ENCODE measurements at regions not wholly inside any gene's neighbourhood (a gene's known extent, or its start where the extent isn't known, plus 50 kb on each side); places are given as distances from the start of the nearest gene placed in this dataset.

- TF ChIP-seq EZH2 (IDR thresholded peaks at IDR 0.05; ENCODE audit: low read length) (no peak), CTCF (optimal IDR thresholded peaks at IDR 0.05 in 1 of 3, IDR thresholded peaks at IDR 0.05 in 1 of 3, conservative IDR thresholded peaks at IDR 0.05 in 1 of 3; ENCODE audit: extremely low read depth in 1 of 3, insufficient read depth in 2 of 3, low read length in 3 of 3) (no peak)
- no peaks in the 10 kb centered on the region for H3K36me3 ChIP-seq (ENCODE audit: control insufficient read depth in 2 of 2, extremely low read depth in 1 of 2, insufficient read depth in 2 of 2, low read length in 2 of 2)
- no peaks in the 10 kb centered on the region for H3K9me3 ChIP-seq (ENCODE audit: control insufficient read depth, low read depth, low read length)
- H3K27ac ChIP-seq (ENCODE audit: control insufficient read depth, insufficient read depth, low read length) = no peak overlapping the region
- H3K4me2 ChIP-seq (ENCODE audit: control insufficient read depth, extremely low read depth, insufficient read depth, low read depth, low read length) = no peak overlapping the region
- H3K27me3 ChIP-seq (ENCODE audit: control insufficient read depth, extremely low read depth, insufficient read depth, low read length) = no peaks in the 10 kb centered on the region
- dilution Hi-C loops (cut with MboI; ENCODE audit: extremely low pct_ligation_motif_present, low sequenced_read_pairs) = no loop called here
- H3K9ac ChIP-seq (ENCODE audit: control insufficient read depth, extremely low read depth, insufficient read depth, low read length) = no peak overlapping the region
- no peak overlapping the region for H2AFZ ChIP-seq (ENCODE audit: control insufficient read depth, low read length)
- no peaks in the 10 kb centered on the region for H3K79me2 ChIP-seq (ENCODE audit: control insufficient read depth, insufficient read depth, low read length)
- DNase-seq (ENCODE audit: low read depth, low spot score) = no peak
- no peak for FAIRE-seq
- no peaks in the 10 kb centered on the region for H3K4me1 ChIP-seq (ENCODE audit: control insufficient read depth, extremely low read depth, insufficient read depth, low read length)
- H3K9me1 ChIP-seq (ENCODE audit: control insufficient read depth, extremely low read depth, insufficient read depth, low read length) = no peaks in the 10 kb centered on the region
- no peaks in the 10 kb centered on the region for H4K20me1 ChIP-seq (ENCODE audit: control insufficient read depth, extremely low read depth, insufficient read depth, low read length)
- no peak overlapping the region for H3K4me3 ChIP-seq (ENCODE audit: control insufficient read depth in 2 of 3, extremely low read depth in 1 of 3, insufficient read depth in 2 of 3, low read depth in 1 of 3, low read length in 3 of 3)
Observed at GRCh38 chr3:70832089-70832833, 519.8 kb upstream of the MDFIC2 start.

- no peaks in the 10 kb centered on the region for H4K20me1 ChIP-seq (ENCODE audit: control insufficient read depth, extremely low read depth, insufficient read depth, low read length)
- H3K36me3 ChIP-seq (ENCODE audit: control insufficient read depth in 2 of 2, extremely low read depth in 1 of 2, insufficient read depth in 2 of 2, low read length in 2 of 2) = no peaks in the 10 kb centered on the region
- H3K27ac ChIP-seq (ENCODE audit: control insufficient read depth, insufficient read depth, low read length) = no peak overlapping the region
- H3K9ac ChIP-seq (ENCODE audit: control insufficient read depth, extremely low read depth, insufficient read depth, low read length) = no peak overlapping the region
- H3K9me3 ChIP-seq (ENCODE audit: control insufficient read depth, low read depth, low read length) = no peaks in the 10 kb centered on the region
- no peaks in the 10 kb centered on the region for H3K27me3 ChIP-seq (ENCODE audit: control insufficient read depth, extremely low read depth, insufficient read depth, low read length)
- DNase-seq (ENCODE audit: low read depth, low spot score) (no peak), FAIRE-seq (no peak)
- no peak overlapping the region for H3K4me2 ChIP-seq (ENCODE audit: control insufficient read depth, extremely low read depth, insufficient read depth, low read depth, low read length)
- H3K4me3 ChIP-seq (ENCODE audit: control insufficient read depth in 2 of 3, extremely low read depth in 1 of 3, insufficient read depth in 2 of 3, low read depth in 1 of 3, low read length in 3 of 3) = no peak overlapping the region
- no peaks in the 10 kb centered on the region for H3K79me2 ChIP-seq (ENCODE audit: control insufficient read depth, insufficient read depth, low read length)
- no peaks in the 10 kb centered on the region for H3K4me1 ChIP-seq (ENCODE audit: control insufficient read depth, extremely low read depth, insufficient read depth, low read length)
- H3K9me1 ChIP-seq (ENCODE audit: control insufficient read depth, extremely low read depth, insufficient read depth, low read length) = no peaks in the 10 kb centered on the region
- no peak overlapping the region for H2AFZ ChIP-seq (ENCODE audit: control insufficient read depth, low read length)
- TF ChIP-seq EZH2 (IDR thresholded peaks at IDR 0.05; ENCODE audit: low read length) = no peak
- TF ChIP-seq CTCF (optimal IDR thresholded peaks at IDR 0.05 in 1 of 3, IDR thresholded peaks at IDR 0.05 in 1 of 3, conservative IDR thresholded peaks at IDR 0.05 in 1 of 3; ENCODE audit: extremely low read depth in 1 of 3, insufficient read depth in 2 of 3, low read length in 3 of 3) = no peak
- dilution Hi-C loops (cut with MboI; ENCODE audit: extremely low pct_ligation_motif_present, low sequenced_read_pairs) = no loop called here
Observed at GRCh38 chr3:70829092-70829491, 516.7 kb upstream of the MDFIC2 start.
